GM21825 (cell line): ENCODE measurements at regions not wholly inside any gene's neighbourhood (a gene's known extent, or its start where the extent isn't known, plus 50 kb on each side); places are given as distances from the start of the nearest gene placed in this dataset.

Source experiments
- ATAC-seq: cut with Tn5 transposase; IDR thresholded peaks from one replicate; pipeline ENCODE4 v1.9.1; 2021; ENCODE audit warnings: mild to moderate bottlenecking, moderate library complexity; ENCODE audit not compliant: unreplicated experiment

GRCh38 chr20:39309458-39309857, 347.3 kb downstream of the DHX35 start:
- no peak for ATAC-seq

GRCh38 chr20:39302312-39302711, 340.2 kb downstream of the DHX35 start:
- no peak for ATAC-seq

DNA sequence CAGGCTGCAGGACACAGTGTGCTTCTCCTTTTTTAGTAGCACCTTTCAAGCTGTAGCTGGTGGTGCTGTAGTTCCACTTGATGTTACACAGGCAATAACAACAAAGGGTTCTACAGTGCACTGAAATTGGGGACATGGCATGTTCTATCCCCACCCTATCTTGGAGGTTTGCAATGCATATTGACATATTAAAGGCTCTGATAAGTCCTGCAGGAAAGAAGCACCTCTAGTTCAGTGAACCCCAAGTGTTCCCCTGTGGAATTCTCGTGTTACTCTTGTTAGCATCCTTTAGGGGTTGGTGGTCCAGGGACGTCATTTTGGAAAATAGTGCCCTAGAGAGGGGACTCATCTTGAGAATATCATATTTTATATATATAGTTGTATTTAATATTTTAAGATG, 337.6 kb downstream of the DHX35 start:
- no peak for ATAC-seq

GRCh38 chr20:39298571-39299506, 336.7 kb downstream of the DHX35 start:
- no peak for ATAC-seq

- ATAC-seq, result no peak
These were observed 336.0 kb downstream of the DHX35 start for GRCh38 chr20:39298121-39298520.

GRCh38 chr20:39295301-39295700, 333.2 kb downstream of the DHX35 start:
- no peak for ATAC-seq

DNA sequence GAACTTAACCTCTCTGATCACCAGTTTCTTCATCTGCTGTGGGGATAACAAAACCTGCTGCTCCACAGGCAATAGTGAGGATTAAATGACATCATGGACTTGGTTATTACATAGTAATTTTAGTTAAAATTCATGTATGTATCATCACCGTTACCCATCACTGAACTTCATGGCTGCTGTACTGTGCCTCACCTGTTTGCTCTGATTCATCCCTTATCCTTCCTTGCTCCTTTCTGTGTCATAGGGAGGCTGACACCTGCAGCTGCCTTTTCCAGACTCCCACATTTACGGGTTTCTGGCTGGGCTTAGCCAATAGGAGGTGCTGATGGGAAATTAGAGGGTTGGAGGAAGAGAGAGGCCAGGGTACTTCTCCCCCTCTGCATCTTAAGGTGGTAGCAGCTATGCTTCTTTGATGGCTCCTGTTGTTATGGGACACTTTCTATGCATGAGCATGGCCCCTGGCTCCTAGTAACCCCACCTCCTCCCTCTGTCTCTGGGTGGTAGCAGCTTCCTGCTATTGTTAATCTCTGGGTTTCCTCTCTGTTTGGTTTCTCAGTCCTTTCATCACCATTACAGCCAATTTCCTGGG, 332.1 kb downstream of the DHX35 start:
- no peak for ATAC-seq

- ATAC-seq, result no peak
These were observed 330.1 kb downstream of the DHX35 start for GRCh38 chr20:39292193-39292736.

DNA sequence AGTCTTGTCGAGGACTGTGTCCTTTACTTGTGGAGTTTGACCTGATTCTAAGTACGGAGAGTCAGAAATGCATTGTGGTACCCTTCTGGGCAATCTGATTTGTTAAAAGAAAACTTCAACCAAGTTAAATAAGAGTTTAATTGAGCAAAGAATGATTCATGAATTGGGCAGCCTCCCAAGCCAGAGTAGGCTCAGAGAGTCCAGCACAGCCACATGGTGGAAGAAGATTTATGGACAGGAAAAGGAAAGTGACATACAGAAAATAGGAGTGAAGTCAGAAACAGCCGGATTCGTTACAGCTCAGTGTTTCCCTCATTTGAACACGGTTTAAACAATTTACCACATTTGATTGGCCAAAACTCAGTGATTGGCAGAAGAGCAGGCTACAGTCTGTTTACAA, 329.2 kb downstream of the DHX35 start:
- no peak for ATAC-seq

GRCh38 chr20:39290575-39290974, 328.4 kb downstream of the DHX35 start:
- no peak for ATAC-seq

DNA sequence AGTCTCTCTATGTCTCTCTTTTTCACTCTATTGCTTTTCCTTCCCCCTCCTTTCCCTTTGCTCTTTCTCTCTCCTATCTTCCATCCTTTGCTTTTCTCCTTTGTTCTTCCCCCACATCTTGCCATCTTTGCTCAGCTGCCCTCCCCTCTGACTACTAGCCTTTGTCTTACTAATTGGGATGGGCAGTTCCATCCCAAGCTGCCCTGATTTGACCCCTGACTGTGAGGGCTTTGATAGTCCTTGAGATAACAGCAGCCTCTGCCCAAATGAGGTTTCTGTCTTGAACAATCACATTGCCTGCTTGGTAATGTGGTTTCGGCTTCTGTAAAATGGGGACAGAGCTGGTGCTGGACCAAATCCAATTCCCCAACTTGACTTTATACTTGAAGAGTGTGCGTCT, 327.7 kb downstream of the DHX35 start:
- ATAC-seq, result no peak

DNA sequence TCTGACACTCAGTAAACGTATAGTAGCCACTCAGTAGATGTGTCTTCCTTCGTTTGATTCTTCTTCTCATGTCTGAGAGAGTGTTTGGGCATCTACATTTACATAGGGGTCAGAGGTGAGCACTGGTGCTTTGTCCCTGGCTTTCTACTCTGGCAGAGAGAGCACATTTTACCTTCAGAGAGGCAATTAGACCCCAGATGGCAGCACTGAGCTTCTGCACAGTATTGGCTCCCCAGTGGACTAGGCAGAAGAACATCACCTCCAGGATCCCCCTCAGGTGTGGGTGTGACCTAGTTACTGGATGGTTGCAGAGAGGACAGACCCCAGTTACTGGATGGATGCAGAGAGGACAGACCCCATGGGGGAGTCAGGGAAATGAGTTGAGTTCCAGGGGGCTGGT, 327.2 kb downstream of the DHX35 start:
- no peak for ATAC-seq

GRCh38 chr20:39283464-39283863, 321.3 kb downstream of the DHX35 start:
- ATAC-seq, result no peak

GRCh38 chr20:39282619-39283092, 320.5 kb downstream of the DHX35 start:
- no peak for ATAC-seq

DNA sequence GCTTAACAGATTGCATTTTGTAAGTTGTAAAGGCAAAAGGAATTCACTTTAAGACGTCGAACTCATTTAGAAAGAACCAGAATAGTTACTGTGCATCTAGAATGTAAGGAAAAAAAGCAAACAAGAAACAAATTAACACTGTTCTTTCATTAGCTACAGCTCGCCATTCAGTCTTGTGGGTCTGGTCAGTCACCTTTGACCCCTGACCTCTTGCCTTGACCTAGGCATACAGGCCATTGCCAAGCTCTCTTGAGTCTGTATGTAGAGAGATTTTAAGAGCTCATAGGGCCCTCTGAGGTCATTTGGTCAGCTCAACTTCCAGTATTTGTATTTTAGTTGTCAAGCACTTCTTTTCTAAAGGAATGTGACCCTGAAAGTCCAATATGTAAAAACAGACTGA, 318.7 kb downstream of the DHX35 start:
- no peak for ATAC-seq

- no peak for ATAC-seq
These were observed 316.2 kb downstream of the DHX35 start for GRCh38 chr20:39278230-39278788.

DNA sequence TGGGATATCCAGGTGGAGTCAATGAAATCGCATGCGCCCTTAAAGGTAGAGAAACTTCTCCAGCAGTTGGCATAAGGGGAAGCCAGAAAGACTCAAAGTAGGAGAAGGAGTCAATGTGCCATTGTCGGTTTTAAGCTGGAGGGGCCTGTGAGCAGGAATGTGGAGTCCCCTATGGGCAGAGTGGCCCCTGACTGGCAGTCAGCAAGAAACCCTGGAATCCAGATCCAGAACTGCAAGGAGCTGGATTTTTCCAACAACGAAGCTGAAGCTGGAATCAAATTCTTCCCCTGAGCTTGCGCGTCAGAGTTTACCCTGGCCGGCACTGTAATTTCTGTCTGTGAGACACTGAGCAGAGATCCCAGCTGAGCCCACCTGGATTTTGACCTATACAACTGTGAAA, 315.0 kb downstream of the DHX35 start:
- no peak for ATAC-seq

DNA sequence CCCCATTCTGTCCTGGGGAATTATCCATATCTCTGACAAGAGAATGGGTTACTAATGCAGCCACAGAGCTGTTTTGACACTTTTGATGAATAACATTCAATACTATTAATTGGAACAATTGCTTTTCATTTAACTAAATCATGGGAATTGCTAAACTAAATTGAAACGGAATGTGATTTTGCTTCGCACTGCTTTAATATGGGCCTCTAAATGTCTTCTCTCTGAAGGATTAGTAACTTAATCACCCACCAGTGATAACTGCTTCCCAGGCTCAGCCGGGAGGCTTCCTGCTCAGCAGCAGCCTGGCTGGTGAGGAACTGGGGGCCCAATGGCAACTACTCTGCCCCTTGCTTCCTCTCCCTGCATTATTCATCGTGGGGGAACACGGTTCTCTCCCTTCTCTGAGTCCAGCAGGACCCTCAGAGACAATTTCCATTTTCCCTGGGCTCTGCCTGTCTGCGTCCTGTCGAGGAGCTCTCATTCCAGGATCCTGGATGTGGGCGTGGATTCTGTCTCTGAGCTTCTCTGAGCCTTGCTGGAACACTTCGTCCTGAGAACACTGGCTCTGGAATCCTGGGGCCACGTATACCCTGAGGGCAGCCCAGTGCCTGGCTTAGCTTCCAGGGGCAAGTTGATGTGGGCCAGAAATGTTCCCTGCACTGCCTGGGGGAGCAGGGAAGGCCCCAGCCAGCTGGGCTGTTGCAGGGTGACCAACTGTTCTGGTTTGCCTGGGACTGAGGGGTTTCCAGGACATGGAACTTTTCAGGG, 308.9 kb downstream of the DHX35 start:
- no peak for ATAC-seq

DNA sequence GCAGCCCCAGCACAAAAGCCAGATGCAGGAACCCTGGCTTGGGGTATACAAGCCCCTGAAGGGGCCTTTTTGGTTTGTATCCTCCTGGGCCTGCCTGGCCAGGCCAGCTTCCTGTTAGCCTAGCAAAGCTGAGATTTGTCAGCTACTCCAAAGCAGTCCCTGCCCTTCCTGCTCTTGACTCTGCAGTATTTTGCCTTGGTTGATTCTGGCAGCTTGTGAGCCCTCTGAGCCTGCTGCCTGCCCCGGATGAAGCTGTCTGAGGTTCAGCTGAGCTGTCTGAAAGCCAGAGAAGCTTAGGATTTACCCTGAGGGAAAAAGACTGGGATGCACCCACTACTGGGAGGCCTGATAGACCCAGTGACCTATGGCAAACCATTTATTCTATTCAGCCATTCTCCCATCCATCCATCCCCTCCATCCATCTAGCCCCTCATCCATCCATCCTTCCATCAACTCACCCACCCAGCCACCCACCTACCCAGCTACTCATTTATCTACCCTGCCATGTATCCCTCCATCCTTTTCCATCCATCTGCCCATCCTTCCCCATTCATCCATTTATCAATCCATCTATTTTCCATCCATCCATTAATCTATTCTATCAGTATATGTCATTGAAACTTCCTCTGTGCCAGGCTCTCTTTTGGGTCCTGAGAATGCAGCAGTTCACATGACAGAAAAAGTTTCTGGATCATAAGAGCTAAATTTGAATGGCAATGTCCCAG, 307.5 kb downstream of the DHX35 start:
- ATAC-seq, result no peak

GRCh38 chr20:39268981-39269461, 306.9 kb downstream of the DHX35 start:
- peak; percentile 66 for ATAC-seq
